Muscle of back (tissue), 3 donors: ENCODE measurements at regions not wholly inside any gene's neighbourhood (a gene's known extent, or its start where the extent isn't known, plus 50 kb on each side); places are given as distances from the start of the nearest gene placed in this dataset.

ENCODE experiments used
- DNase-seq, 3 donors: peaks; one replicate each; pipeline versions ENCODE4 v3.0.0 to v3.0.0-alpha.2; 2013

GRCh38 chr11:86726770-86727504, 54.5 kb upstream of the ME3 start:
- DNase-seq, result no peak

GRCh38 chr11:86726118-86726753, 53.8 kb upstream of the ME3 start:
- DNase-seq, result no peak

DNA sequence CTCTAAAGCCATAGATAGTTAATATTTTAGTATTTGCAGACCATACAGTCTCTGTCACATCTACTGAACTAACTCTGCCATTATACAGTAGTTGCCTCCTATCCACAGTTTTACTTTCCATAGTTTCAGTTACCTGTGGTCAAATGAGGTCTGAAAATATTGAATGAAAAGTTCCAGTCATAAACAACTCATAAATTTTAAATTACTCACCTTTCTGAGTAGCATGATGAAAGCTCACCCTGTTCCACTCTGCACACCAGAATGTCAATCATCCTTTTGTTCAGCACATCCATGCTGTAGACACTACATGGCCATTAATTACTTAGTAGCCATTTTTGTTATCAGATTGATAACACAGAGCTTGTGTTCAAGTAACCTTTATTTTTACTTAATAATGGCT, 51.7 kb upstream of the ME3 start:
- no peak for DNase-seq

DNA sequence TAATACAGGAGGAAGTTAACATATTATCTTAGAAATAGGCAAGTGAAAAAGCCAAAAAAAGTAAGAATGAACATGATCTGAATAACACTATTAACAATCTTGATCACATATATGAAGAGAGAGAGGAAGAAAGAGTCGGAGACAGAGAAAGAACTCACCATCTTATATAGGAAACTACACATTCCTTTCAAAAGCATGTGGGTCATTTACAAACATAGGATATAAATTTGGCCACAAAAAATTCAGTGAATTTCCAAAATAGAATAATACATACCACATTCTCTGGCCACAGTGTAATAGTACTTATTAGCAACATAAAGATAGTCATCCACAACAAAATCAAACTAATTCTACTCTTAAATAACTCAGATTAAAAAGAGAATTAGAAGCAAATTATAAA, 50.9 kb upstream of the ME3 start:
- DNase-seq, result no peak

GRCh38 chr11:86722748-86723147, 50.3 kb upstream of the ME3 start:
- DNase-seq, result no peak
